Activated CD8-positive, alpha-beta memory T cell treated with anti-CD3 and anti-CD28 coated beads, Interleukin-2, amount 10 ng/mL, durations not matched to agents 7 days and 5 days (primary cell): ENCODE measurements at regions not wholly inside any gene's neighbourhood (a gene's known extent, or its start where the extent isn't known, plus 50 kb on each side); places are given as distances from the start of the nearest gene placed in this dataset.

ENCODE experiments used
- ATAC-seq: fragments of 150-1000 bp; cut with Tn5 transposase; one replicate; pipeline ENCODE4 v1.10.0; 2021; ENCODE audit warnings: moderate library complexity
- CTCF ChIA-PET: fragments of 350-600 bp; sonication (Branson Sonifier 250); formaldehyde crosslinking; loops from one replicate; lab custom pipeline; 2021; ENCODE audit warnings: antibody characterized with exemption; lab: Charles Lee
- DNase-seq: peaks from one replicate; pipeline ENCODE4 v3.0.0-alpha.2; 2020
- H3K27ac Mint-ChIP-seq: one replicate; pipeline ENCODE4 v1.8.0; 2021; ENCODE audit warnings: mild to moderate bottlenecking, mixed read lengths
- H3K27me3 Mint-ChIP-seq: one replicate; pipeline ENCODE4 v1.8.0; 2021; ENCODE audit warnings: mixed read lengths
- H3K36me3 Mint-ChIP-seq: one replicate; pipeline ENCODE4 v1.8.0; 2021; ENCODE audit warnings: mild to moderate bottlenecking, mixed read lengths
- H3K4me1 Mint-ChIP-seq: one replicate; pipeline ENCODE4 v1.8.0; 2021; ENCODE audit warnings: mixed read lengths
- H3K4me3 Mint-ChIP-seq: one replicate; pipeline ENCODE4 v1.8.0; 2021; ENCODE audit warnings: mild to moderate bottlenecking, moderate library complexity, mixed read lengths
- H3K9me3 Mint-ChIP-seq: one replicate; pipeline ENCODE4 v1.8.0; 2022; ENCODE audit warnings: low read depth, mixed read lengths

DNA sequence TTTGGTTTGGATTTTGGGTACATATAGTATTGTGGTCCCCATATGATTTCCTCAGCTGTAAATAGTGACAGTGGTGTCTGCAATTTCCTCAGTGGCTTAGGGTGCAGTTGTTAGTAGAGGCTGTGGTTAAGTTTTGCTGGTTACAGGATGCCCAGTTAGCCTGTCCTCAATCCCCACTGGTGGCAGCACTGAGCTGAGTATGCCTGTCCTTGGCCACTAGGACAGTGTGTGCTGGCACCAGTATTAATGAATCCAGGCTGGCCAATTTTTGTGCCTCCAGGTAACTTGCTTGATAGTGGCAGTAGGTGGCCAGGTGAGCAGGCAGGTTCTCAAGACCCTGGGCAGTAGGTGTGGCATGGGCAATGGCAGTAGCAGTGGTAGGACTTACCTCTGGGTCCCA is 973.1 kb downstream of the TMEM182 start:
- no peaks in the 10 kb centered on the region for H3K36me3 Mint-ChIP-seq
- H3K27ac Mint-ChIP-seq, result no peak overlapping the region
- no peak for DNase-seq
- no peaks in the 10 kb centered on the region for H3K27me3 Mint-ChIP-seq
- peaks cover 28% of the 10 kb centered on the region for H3K9me3 Mint-ChIP-seq
- ATAC-seq, result no peak
- CTCF ChIA-PET, result no interaction called here
- H3K4me1 Mint-ChIP-seq, result no peaks in the 10 kb centered on the region
- no peak overlapping the region for H3K4me3 Mint-ChIP-seq

DNA sequence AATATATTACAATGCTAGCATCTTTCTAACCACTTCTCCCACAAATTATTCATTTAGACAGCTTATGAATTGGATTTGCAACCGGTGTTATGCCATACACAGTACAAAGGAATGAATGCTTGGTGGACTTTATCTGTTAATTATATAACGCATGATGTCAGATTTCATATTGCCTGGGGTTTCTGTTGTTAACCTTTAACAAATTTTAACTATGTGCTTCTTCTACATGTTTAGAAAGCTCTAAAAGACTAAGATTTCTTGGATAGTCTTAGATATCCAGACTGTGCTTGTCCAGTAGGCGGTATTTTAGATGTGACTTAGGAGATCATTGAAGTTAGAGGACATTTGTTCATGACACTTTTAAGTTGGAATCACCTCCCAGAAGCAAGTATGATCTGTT is 976.3 kb downstream of the TMEM182 start:
- H3K27ac Mint-ChIP-seq, result no peak overlapping the region
- no peaks in the 10 kb centered on the region for H3K36me3 Mint-ChIP-seq
- no peaks in the 10 kb centered on the region for H3K4me1 Mint-ChIP-seq
- CTCF ChIA-PET, result no interaction called here
- H3K4me3 Mint-ChIP-seq, result no peak overlapping the region
- H3K27me3 Mint-ChIP-seq, result no peaks in the 10 kb centered on the region
- ATAC-seq (no peak), DNase-seq (no peak)
- peaks cover 19% of the 10 kb centered on the region for H3K9me3 Mint-ChIP-seq

DNA sequence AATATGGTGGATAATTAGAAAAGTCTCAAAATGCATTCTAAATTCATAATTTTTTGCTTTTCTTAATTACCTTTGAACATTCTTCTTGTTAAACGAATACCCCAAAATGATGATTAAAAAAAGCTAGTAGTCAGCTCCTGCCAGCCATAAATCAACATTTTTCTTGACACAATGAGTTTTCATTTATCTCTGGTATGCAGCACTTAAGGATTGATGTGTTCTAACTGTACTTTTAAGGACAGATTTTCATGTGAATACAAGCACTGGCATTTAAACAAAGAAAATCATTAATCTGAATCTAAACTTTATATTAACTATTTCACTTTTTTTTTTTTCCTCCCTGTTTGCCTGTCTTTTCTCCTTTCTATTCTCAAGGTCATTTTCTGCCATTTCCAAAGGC is 976.8 kb downstream of the TMEM182 start:
- no peak for ATAC-seq
- H3K9me3 Mint-ChIP-seq, result peaks cover 15% of the 10 kb centered on the region
- no peak overlapping the region for H3K27ac Mint-ChIP-seq
- DNase-seq, result no peak
- H3K4me3 Mint-ChIP-seq, result no peak overlapping the region
- H3K27me3 Mint-ChIP-seq, result no peaks in the 10 kb centered on the region
- H3K4me1 Mint-ChIP-seq, result no peaks in the 10 kb centered on the region
- CTCF ChIA-PET, result no interaction called here
- no peaks in the 10 kb centered on the region for H3K36me3 Mint-ChIP-seq

DNA sequence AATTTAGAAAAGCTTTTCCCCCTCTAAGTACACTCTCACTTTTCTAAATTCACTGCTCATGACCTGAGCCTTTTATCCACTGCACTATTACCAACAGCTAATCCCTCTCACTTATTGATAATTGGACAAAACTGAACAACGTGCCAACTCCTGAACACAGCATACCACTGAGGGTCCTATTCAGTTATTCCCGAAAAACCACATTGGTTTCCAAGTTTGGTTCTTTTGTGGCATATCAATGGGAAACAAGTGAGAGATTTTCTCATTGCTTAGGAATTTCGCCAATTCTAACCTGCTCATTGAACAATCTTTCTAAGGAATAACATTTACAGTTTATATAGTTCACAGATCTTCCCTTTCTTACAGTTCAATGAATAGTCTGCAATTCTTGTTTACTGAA is 977.4 kb downstream of the TMEM182 start:
- ATAC-seq (no peak), DNase-seq (no peak)
- H3K27me3 Mint-ChIP-seq, result no peaks in the 10 kb centered on the region
- H3K27ac Mint-ChIP-seq, result no peak overlapping the region
- H3K4me3 Mint-ChIP-seq, result no peak overlapping the region
- peaks cover 11% of the 10 kb centered on the region for H3K9me3 Mint-ChIP-seq
- CTCF ChIA-PET, result no interaction called here
- no peaks in the 10 kb centered on the region for H3K4me1 Mint-ChIP-seq
- H3K36me3 Mint-ChIP-seq, result no peaks in the 10 kb centered on the region

DNA sequence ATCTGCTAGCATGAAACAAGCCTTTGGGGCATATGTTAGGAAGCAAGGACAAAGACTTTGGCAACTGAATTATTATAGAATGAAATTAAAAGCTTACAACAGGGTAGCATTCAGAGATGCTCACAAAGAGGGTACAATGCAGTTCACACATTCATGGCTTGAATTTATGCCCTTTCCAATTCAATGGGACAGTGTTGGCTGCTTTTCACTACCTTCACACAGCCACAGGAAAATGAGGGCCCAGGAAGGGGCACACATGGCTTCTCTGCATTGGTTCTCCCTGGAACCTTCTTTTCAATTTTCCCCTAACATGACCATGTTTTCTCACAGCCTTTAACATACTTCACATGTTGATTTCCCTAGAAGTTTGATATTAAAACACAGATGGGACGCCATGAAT is 978.1 kb downstream of the TMEM182 start:
- Mint-ChIP-seq H3K9me3 (peaks cover 8% of the 10 kb centered on the region), H3K4me3 (no peak overlapping the region), H3K27me3 (no peaks in the 10 kb centered on the region), H3K4me1 (no peaks in the 10 kb centered on the region), H3K27ac (no peak overlapping the region), H3K36me3 (no peaks in the 10 kb centered on the region)
- CTCF ChIA-PET, result no interaction called here
- no peak for ATAC-seq
- DNase-seq, result no peak

DNA sequence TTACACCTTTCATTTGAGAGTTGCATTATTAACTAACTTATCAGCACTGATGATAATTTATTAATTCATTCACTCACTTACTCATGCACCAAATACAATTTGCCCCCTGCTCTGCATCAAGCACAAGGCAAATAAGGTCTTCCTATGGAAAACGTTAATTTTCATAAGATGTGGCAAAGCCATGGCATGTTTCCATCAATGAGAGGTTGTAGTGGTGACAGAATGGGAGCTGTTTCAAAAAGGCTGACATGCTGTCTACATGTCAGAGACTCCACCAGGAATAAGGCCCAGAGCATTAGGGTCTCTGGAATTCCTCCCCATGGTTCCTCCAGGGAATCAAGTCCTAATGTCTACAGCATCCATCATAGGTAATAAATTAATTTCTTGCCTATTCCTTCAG is 978.8 kb downstream of the TMEM182 start:
- ATAC-seq (no peak), DNase-seq (no peak)
- Mint-ChIP-seq H3K4me1 (no peaks in the 10 kb centered on the region), H3K9me3 (peaks cover 8% of the 10 kb centered on the region), H3K27me3 (no peaks in the 10 kb centered on the region), H3K4me3 (no peak overlapping the region), H3K36me3 (no peaks in the 10 kb centered on the region), H3K27ac (no peak overlapping the region)
- CTCF ChIA-PET, result no interaction called here

DNA sequence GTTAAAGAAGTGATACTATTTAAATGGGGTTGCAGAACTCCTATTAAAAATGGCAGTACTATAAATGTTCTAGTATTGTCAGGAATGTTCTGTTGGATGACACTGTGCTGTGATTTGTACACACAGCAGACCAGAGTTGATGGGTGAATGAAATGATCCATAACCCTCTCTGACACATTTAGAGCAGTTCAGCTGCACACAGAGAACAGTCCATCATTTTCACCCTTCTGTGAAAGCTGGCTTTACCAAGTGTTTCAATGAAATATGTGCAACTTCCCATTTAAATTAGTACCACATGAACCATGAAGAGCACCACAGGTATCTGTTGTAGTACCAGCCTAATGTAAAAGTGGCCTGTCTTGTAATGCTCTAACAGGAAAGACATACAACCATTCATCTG is 981.4 kb downstream of the TMEM182 start:
- H3K4me1 Mint-ChIP-seq, result no peaks in the 10 kb centered on the region
- H3K27me3 Mint-ChIP-seq, result no peaks in the 10 kb centered on the region
- DNase-seq (no peak), ATAC-seq (no peak)
- H3K27ac Mint-ChIP-seq, result no peak overlapping the region
- H3K4me3 Mint-ChIP-seq, result no peak overlapping the region
- CTCF ChIA-PET, result no interaction called here
- H3K9me3 Mint-ChIP-seq, result peaks cover 8% of the 10 kb centered on the region
- H3K36me3 Mint-ChIP-seq, result no peaks in the 10 kb centered on the region

DNA sequence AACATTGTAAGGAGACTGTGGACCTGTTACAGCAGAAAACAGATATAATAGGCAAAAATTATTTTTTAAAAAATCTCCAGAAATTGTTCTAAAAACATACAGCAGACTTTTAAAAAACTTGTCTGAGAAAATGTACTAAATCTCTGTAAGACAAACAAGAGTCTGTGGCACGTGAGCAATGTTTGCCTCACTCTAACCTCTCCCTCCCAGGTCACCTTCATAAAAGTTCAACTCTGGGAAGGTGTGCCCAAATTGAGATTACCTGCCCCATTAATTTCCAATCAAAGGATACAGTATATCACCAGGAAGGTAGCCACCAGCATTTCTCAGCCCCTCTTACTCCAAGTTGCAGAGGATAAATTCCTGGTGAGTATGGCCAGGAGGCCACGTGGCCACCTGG is 992.7 kb downstream of the TMEM182 start:
- no peaks in the 10 kb centered on the region for H3K36me3 Mint-ChIP-seq
- no peaks in the 10 kb centered on the region for H3K27me3 Mint-ChIP-seq

DNA sequence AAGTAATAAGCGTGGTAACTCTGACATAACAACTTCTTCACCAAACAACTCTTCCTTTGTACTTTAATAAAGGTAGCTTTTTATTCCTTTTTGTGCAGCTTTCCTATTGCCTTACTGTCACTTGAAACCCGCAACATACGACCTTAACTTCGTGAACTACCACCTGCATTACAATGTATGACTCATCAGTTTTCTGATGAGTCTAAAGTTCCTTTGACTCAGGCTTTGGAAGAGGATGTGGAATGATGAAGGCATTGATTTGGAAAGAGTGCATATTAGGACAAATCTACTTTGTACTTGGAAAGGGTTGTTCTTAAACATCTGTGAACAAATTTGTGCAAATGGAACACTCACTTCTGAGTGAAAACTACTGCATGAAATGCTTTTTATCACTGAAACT is 1012.1 kb downstream of the TMEM182 start:
- no peaks in the 10 kb centered on the region for H3K27me3 Mint-ChIP-seq
- ATAC-seq (no peak), DNase-seq (no peak)
- no peaks in the 10 kb centered on the region for H3K36me3 Mint-ChIP-seq
- H3K27ac Mint-ChIP-seq, result no peak overlapping the region
- CTCF ChIA-PET, result no interaction called here
- H3K9me3 Mint-ChIP-seq, result peaks cover 13% of the 10 kb centered on the region
- H3K4me3 Mint-ChIP-seq, result no peak overlapping the region
- H3K4me1 Mint-ChIP-seq, result no peaks in the 10 kb centered on the region

More for the DNA sequence above, 992.7 kb downstream of the TMEM182 start:
- Mint-ChIP-seq H3K27ac (no peak overlapping the region), H3K4me3 (no peak overlapping the region), H3K4me1 (no peaks in the 10 kb centered on the region), H3K9me3 (peaks cover 6% of the 10 kb centered on the region)
- CTCF ChIA-PET, result no interaction called here
- ATAC-seq (no peak), DNase-seq (no peak)

DNA sequence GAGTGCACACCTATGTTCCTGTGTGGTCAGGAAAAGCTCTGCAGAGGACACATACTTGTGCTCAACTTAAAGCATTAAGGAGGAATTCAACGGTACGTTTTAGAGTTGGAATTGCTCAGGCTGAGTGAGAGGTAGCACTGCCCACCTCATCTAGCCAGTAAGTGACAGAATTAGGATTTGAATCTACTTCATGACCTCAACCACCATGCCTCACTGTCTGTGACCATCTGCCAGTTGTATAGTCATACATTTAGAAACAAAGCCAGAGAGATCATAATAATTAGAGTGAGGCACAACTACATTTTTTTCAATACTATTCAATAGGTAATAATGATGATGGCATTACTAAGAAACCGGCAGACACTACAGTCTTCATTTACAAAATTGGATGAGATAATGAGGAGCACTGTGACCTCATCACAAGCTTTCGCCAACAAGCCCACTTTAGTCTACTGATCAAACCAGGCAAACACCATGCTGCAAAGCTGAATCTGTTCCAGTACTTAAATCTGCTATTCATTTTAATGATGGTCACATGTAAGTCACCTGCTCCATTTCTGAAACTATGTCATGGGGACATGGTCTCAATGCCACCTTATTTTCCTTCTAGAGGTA is 1018.4 kb downstream of the TMEM182 start:
- Mint-ChIP-seq H3K27me3 (no peaks in the 10 kb centered on the region), H3K4me3 (no peak overlapping the region), H3K36me3 (no peaks in the 10 kb centered on the region), H3K27ac (no peak overlapping the region), H3K4me1 (no peaks in the 10 kb centered on the region), H3K9me3 (peaks cover 3% of the 10 kb centered on the region)
- DNase-seq (no peak), ATAC-seq (no peak)
- CTCF ChIA-PET, result no interaction called here

DNA sequence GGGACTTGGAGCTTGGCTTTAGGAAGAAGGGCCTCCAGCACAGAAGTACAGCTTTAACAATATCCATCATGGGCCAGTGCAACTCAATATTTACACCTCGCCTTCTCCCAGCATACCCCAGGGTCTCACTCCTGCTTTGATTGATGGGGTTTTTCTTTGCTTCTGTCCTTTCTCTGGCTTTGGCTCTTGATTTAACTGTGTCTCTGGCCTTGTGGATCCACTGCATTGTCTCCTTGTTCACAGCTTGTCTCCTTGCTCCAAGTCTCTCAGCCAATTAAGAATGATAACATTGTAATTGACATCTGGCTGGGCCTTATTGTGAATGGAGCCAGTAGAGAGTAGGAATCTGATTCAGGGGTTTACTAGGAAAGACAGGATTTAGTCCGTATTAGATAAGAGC is 1019.5 kb downstream of the TMEM182 start:
- no peaks in the 10 kb centered on the region for H3K27me3 Mint-ChIP-seq
- no peak for ATAC-seq
- no peak for DNase-seq

DNA sequence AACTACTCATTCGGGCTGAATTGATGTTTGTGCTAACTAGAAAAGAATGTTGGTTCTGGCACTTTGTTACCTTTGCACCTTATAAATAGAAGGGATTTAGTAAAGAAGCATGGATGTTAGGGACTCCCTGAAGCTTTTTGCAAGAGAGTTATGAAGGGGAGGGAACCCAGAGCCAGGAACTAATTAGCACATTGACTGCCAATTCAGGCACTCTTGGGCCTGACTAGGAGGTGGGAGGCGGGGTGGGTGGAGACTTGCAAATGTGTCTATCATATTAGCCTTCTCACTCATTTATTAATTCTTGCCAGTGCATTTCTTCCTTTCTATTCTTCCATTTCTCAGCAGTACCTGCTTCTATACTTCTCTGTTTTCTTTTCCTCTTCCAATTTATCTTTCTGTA is 1022.4 kb downstream of the TMEM182 start:
- no peak overlapping the region for H3K27ac Mint-ChIP-seq
- peaks cover 2% of the 10 kb centered on the region for H3K9me3 Mint-ChIP-seq
- no peak overlapping the region for H3K4me3 Mint-ChIP-seq
- ATAC-seq, result no peak
- CTCF ChIA-PET, result no interaction called here
- no peaks in the 10 kb centered on the region for H3K27me3 Mint-ChIP-seq
- H3K36me3 Mint-ChIP-seq, result no peaks in the 10 kb centered on the region
- no peak for DNase-seq
- H3K4me1 Mint-ChIP-seq, result no peaks in the 10 kb centered on the region

More for the DNA sequence above, 1019.5 kb downstream of the TMEM182 start:
- H3K27ac Mint-ChIP-seq, result no peak overlapping the region
- H3K9me3 Mint-ChIP-seq, result peaks cover 2% of the 10 kb centered on the region
- CTCF ChIA-PET, result no interaction called here
- no peaks in the 10 kb centered on the region for H3K36me3 Mint-ChIP-seq
- no peak overlapping the region for H3K4me3 Mint-ChIP-seq
- H3K4me1 Mint-ChIP-seq, result no peaks in the 10 kb centered on the region

DNA sequence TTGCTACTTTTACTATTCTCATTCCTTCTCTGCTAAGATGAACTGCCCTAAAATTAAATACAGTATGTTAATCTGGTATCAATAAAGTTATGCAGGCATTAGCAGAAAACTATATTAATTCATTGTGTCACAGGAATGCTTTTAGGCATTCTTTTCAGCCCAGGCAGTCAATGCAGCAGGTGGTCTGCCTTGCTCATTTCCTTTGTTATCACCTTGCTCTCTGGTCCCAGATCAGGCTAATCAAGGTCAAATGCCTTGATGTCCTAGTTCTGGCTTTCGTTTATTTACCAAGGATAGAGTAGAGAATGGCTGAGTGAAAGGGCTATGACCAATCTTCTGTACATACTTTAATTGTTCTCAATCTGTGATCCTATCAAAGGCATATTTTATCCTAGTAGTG is 1023.6 kb downstream of the TMEM182 start:
- no peak overlapping the region for H3K4me3 Mint-ChIP-seq
- H3K9me3 Mint-ChIP-seq, result peaks cover 2% of the 10 kb centered on the region
- H3K36me3 Mint-ChIP-seq, result no peaks in the 10 kb centered on the region
- H3K27me3 Mint-ChIP-seq, result no peaks in the 10 kb centered on the region
- no peak for DNase-seq
- no peak overlapping the region for H3K27ac Mint-ChIP-seq
- no peaks in the 10 kb centered on the region for H3K4me1 Mint-ChIP-seq
- no peak for ATAC-seq
- CTCF ChIA-PET, result no interaction called here

DNA sequence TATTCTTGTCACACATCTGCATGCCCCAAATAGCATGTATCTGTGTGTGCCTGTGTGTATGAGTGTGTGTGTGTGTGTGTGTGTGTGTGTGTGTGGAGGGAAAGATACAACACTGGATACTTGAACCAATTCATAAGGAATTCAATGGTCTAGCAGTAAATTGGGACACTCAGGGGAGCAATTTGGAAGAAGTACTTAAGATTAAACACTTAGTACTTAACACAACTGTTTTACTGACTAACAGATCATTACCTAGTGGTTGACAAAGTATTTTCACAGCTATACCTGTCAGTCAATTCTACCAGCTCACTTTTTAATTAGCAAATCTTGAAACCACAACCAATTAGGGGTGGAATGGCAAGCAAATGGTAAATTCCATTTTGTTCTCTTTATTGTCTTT is 1024.1 kb downstream of the TMEM182 start:
- Mint-ChIP-seq H3K4me3 (no peak overlapping the region), H3K27ac (no peak overlapping the region), H3K9me3 (peaks cover 2% of the 10 kb centered on the region), H3K36me3 (no peaks in the 10 kb centered on the region), H3K27me3 (no peaks in the 10 kb centered on the region), H3K4me1 (no peaks in the 10 kb centered on the region)
- CTCF ChIA-PET, result no interaction called here
- ATAC-seq (no peak), DNase-seq (no peak)

DNA sequence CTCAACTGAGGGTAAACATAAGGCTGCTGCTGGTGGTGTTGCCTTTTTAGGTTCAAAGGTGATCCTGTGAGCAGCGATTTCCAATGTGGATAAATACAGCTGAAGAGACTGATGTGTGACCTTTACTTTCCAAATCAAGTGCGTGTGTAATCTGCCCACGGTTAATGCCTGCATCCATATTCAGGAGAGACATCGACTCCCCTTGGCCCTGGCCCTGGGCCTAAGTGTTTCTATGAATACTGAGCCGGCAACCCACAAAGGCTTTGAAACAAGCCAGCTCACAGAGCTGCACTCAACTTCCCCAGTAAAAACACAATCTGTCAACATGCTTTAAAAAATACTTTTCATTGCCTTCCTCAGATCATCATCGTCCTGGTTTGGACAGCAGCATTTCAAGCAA is 1026.6 kb downstream of the TMEM182 start:
- H3K4me3 Mint-ChIP-seq, result no peak overlapping the region
- H3K27me3 Mint-ChIP-seq, result no peaks in the 10 kb centered on the region
- no peak for ATAC-seq
- CTCF ChIA-PET, result no interaction called here
- no peak for DNase-seq
- H3K9me3 Mint-ChIP-seq, result peaks cover 3% of the 10 kb centered on the region
- no peaks in the 10 kb centered on the region for H3K4me1 Mint-ChIP-seq
- no peak overlapping the region for H3K27ac Mint-ChIP-seq
- H3K36me3 Mint-ChIP-seq, result no peaks in the 10 kb centered on the region
